ENCODE measurements at regions not wholly inside any gene's neighbourhood (a gene's known extent, or its start where the extent isn't known, plus 50 kb on each side); places are given as distances from the start of the nearest gene placed in this dataset.

DNA sequence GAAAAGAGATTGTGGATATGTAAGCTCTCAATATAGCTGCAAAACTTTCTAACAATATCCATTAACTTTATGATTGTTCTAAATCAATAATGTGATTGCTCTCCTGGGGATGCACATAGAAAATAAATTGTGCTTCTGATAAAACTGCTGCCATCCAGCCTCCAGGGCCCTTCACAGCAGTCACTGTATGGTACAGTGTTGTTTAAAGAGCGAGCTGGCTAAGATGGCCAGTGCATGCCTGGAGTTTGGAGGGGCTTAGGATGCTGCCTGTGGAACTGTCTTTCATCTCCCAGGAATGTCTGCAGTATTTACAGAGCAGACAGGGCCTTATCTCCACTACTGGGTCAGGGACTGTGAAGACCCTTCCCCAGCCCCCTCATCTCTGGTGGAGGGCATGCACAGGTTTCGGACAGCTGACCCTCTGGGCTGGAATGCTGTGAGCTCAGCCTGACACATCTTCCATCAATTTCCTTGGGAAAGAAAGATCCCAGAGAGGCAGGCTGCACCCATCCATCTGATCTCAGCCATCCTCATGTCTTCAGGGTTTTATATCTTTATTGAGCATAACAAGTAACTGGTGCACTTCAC is 137.0 kb downstream of the PLPP3 start:
- DNase-seq = no peak

DNA sequence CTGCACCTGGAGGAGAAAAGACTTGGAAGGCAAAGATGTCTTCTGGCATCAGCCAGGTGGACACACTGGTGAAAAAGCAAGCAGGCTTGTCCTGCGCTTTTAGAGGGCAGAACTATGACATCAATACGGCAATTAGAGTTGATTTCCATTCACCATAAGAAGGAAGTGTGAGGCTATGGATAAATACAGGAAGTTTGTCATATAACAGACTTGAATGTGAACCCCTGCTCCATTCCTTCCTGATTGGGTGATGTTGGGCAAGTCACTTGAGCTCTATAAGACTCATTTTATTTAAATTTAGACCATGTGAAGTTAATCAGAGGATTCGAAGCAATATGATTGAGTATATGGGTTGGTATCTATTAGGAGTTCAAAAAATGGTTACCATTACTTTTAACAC is 137.8 kb downstream of the PLPP3 start:
- no peak for DNase-seq

DNA sequence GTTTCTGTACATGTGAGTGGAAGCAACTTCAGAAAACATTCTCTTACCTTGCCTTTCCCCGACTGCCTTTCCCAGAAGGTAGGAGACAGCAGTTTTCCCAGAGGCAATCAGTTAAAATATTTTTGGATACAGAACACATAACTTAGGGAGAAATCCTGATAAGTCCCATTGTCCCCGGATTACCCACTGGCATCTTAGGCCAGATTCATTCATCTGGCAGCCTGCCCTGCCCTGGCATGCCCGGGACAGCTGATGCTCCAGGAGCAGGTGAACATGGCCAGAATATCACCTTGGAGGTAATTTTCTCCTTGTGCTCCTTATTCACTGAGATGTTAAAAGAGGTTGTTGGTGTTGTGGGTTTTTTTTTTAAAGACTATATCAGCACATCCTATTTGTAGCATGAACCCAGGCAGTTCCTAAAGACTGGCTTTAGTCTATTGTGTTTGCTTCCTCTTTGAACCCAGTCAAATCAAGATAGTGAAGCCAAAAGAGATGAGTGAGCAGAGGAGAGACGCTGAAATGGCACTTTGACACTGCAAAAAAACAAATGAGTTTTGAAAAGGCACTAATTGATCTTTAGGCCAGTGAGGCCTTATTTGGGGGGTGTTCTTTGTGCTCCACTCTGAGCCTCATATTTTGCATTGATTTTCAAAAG is 139.6 kb downstream of the PLPP3 start:
- no peak for DNase-seq

DNA sequence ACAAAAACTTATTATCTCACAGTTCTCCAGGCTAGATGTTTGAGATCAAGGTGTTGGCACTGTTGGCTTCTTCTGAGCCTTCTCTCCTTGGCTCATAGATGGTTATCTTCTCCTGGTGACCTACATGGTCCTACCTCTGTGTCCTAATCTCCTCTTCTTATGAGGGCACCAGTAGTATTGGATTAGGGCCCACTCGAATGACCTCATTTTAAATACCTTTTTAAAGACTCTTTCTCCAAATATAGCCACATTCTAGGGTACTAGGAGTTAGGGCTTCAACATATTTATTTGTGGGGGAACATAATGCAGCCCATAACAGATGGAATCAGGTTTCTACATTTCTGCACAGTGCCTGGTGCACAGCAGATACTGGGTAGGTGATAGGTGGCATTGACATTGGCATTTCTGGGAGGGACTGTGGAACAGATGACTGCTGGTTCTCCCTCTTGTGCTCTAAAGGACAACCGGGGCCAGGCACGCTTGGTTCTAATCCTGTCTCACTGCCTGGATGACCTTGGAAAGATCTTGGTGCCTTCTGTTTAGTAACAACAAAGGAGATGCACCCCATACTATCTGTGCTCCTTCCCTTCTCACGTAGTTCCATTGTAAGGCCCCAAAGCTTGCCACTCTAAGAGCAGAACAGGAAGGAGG is 140.3 kb downstream of the PLPP3 start:
- DNase-seq = no peak

DNA sequence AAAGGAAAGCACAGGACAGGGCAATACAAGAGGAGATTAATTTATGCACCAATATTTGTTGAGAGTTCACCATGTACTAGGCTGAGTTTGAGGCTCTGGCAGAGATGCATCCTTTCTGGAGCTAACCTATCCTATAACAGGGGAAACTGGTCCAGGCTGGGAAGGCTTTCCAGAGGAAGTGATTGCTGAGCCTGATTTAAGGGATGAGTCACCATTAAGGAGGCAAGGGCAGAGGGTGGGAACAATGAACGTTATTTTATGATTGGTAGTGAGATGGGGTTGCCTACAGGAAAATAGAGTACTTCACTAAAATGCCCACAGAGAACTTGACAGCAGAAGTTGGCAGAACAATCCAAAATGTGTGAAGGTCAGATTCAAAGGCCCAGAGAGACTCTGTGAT is 141.4 kb downstream of the PLPP3 start:
- no peak for DNase-seq

DNA sequence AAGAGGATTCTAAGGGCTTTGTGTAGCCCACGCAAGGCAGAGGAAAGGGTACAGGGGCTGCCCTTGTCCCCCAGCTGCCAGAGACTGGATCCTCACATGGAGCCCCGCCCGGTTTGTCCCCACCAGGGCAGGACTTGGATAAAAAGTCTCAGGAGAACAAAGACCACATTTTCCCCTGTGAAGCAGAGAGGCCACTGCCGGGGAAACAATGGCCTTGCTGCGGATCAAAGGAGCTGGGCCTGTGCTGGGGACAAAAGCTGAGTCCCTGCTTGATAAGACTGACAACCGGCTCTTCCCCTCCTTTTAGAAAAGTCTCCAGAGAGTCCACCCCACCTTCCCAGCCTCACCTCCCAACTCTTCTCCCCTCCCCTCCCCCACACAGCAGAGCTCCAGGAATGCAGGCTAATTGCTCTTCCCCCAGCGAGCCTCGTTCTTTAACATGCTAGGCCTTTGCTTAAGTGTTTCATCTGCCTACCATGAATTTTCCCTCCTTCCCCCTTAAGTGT is 142.4 kb downstream of the PLPP3 start:
- DNase-seq = no peak

DNA sequence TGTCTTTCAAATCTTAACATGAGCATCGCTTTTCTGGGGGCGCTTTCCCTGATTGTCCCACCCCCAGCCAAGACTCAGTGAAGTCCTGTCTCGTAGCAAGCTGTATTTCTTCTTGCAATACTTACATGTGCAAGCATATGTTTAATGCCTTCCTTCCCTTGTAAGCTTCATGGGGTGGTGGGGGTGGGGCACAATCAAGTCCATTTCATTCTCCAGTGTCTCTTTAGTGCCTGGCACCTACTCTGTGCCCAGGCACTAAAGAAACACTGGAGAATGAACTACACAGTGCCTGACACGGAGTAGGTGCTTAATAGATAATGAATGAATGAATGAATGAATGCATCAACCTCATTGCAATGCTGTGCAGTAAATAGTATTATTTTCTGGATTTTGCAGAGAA is 143.1 kb downstream of the PLPP3 start:
- no peak for DNase-seq

DNA sequence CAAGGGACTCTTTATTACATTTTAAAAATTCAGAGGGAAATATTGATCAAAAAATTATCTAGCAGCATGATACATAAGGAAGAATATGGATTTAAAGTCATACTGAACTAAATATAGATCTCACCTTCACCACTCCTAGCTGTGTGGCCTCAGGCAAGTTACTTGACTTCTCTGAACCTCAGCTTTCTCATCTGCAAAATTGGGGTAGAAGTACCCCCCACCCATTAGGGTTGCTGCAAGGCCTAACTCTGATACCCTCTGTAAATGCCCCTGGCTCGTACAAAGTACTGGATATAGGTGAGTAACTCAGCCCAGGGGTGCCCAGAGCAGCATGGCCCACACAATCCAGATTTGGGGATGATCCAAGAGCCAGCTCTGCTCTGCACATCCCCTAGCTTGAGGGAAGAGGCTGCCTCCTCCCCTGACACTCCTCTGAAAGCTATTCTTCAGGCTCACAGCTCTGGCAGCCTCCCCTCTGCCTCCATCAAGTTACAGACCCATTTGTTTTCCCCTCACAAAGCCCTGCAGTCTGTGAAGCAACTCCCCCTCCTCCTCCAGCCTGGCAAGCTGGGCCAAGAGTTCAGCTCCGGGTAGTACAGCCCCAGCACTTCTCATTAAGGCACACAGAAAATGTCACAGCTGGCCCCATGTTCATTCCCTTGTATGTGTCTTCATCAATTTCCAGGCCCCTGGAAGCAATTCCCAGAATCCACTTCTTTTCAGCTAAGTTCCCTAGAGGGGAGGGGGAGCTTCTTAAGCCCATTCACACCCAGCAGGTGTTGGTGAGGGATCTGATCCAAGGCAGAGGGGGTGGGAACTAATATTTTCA is 143.7 kb downstream of the PLPP3 start:
- DNase-seq = no peak

DNA sequence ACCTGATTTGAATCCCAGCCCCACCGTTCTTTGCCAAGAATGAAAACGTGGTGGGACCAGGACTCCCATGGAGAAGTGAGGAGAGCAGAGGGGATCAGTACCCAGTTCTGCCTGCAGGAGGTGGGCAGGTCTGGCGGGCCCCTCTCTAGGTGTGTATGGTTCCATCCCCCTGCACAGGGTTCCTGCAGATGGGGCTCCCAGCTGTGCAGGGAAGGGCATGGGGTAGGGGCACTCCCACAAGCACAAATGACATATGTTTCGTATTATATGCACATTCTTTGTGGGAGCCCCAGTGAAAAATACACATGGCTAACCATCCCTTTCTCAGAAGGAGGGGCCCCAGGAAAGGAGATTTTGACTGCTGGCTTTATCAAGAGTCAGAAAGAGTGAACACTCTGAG is 144.6 kb downstream of the PLPP3 start:
- DNase-seq = no peak

DNA sequence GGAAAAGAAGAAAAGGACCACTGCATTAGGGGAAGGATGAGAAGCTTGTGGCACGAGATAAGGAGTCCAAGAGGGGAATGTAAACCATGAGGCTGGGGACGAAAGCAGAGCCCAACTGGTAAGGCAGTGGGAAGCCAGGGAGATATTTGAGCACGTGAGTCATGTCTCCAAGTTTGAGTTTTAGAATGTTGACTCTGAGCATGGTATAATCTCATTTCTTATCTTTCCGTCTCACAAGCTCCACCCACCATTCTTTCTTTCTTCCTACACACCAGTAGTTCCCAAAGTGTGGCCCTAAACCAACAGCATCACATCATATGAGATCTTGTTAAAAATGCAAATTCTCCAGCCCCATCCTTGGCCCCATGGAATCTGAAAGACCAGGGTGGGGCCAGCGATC is 145.3 kb downstream of the PLPP3 start:
- no peak for DNase-seq

DNA sequence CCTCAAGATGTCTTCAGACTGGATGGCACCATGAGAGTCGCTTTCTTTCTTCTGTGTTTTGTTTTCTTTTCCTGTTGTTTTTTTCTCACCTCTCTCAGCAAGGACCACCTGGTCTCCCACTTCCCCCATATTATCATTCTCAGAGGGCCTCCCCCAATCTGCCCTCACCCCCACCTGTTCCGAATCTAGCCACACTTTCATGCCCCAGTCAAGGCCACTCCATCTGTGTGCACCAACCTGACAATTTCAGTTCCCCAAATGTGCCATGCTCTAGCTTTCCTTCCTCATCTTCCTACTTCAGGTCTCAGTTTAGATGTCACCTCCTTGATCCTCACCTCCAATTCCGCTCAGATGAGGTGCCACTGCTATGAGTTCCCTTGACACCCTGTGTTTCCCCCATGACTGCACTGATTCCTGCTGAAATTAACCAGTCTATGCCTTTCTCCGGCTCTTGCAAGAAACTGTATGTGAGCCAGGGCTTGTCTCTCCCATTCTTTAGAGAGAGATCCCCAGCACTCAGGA is 146.2 kb downstream of the PLPP3 start:
- DNase-seq = no peak

DNA sequence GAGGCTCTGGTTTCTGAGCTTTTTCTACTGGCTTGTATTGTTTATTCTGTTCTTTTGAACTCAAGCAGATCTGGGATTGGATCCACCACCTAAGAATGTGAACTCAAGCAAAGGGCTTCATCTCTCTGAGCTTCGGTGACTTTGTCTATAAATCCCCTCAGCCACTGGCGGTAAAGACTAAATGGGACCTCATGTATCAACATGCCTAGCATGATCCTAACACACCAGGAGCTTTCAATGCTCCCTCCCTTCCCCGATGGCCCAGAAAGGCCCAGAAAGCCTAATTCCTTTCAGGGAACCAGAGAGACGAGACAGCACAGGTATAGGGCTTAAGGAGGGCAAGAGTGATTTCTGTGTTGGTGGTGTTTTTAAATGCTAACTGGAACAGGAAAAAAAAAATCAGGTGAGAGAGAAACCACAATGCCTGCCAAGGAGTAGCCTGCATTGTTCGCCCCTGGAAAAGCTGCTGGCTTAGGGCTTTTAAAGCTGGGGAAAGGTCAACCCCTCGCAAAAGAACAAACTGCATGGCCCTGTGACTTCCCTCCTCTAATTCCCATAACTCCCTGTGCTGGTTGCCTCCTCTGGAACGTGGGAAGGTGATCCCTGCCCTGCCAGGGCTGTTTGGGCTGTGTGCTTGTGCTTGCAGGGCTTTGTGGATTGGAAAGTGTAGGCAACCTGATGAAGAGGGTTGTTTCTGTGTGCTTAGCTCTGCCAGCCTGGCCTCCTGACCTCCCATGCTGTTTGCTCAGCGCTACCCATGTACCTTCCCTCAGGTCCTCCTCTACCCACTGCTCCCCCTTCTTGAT is 147.0 kb downstream of the PLPP3 start:
- DNase-seq = no peak

DNA sequence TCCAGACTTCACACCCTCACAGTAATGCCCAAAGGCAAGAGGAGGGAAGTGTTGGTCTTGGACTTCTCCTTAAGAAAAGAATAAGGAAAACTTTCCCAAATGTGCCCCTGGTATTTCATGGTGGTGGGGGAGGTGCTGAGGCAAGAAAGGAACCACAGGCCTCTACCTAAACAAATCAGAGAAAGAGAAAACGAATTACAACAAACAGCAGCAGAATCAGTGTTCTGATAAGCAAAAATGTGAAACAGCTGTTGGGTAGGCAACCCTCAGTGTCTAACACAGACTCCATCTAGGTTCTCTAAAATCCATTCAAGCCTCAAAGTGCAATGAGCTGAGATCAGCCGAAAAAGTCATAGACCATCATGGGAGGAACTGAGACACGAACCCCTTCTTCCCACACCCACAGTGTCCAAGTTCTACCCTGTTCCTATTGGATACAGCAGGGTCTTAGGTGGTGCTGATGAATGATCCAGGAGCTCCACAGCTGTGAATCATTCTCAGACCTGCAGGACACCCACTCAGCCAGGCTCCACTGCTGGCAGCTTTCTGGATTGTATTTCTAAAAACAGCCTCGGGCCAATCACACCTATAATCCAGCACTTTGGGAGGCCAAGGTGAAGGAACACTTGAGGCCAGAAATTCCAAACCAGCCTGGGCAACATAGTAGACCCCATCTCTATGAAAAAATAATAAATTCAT is 149.1 kb downstream of the PLPP3 start:
- DNase-seq = no peak

DNA sequence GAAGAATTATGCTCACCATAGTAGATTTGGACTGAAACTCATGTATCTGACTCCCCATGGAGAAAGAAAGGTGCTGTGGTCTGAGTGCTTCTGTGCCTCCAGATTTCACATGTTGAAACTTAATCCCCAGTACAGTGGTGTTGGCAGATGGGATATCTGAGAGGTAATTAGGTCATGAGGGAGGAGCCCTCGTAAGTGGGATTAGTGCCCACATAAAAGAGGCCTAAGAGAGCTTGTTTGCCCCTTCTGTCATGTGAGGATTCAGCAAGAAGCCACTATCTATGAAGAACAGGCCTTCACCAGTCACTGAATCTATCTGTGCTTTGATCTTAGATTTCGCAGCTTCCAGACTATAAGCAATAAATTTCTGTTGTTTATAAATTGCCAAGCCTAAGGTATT is 150.1 kb downstream of the PLPP3 start:
- no peak for DNase-seq

DNA sequence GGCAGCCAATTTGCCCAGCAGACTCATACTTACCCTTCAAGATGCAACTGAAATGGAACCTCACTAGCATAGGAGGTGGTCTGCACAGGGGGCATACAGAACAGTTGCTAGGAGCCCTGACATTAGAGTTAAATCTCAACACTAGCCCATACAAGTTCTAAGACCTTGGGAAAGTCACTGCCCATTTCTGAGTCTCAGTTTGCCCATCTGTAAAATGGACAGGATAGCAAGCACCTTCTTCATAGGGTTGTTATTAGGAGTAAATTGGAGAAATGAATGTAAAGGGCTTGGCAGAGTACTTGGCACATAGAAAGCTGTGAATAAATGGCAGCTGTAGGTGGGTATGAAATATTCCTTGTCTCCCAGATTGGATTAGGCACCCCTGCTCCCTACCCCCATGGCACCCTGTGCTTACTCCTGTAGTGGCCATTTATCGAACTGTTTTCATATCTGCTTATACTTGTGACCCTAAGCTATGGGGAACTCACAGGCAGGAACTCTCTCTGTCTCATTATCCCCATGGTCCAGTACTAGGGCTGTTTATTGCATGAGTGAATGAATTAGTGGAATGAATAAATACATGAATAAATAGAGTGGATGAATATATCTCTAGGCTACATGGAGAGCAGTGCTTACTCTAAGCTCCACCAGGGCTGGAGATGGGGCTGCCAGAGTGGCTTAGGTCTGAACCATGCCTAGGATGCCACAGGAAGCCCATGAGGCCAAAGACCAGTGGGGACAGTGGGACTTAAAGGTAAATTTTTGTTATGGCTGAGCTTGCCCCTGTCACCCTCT is 152.6 kb downstream of the PLPP3 start:
- DNase-seq = no peak

DNA sequence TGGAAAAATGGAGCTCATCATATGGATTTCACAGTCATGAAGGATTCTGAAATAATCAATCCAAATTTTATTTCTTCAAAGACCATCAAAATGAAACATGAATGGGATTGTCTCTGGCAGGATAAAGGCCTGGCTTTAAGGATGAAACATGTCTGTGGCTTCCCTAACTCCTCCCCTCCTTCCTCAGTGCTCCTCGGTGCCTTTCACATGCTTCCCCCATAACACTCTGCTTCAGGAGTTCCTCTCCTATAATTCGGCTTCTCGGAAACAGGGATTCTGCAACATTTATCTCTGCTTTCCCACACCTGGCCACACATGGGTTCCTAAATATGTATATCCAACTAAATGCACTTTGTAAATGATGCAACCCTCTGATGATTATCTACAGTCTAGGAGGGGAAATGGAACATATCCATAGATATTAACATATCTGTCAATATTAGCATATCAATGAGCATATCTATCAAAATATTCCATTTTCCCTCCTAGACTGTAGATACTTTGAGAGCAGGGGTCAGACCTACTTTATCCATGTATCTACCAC is 153.8 kb downstream of the PLPP3 start:
- no peak for DNase-seq

DNA sequence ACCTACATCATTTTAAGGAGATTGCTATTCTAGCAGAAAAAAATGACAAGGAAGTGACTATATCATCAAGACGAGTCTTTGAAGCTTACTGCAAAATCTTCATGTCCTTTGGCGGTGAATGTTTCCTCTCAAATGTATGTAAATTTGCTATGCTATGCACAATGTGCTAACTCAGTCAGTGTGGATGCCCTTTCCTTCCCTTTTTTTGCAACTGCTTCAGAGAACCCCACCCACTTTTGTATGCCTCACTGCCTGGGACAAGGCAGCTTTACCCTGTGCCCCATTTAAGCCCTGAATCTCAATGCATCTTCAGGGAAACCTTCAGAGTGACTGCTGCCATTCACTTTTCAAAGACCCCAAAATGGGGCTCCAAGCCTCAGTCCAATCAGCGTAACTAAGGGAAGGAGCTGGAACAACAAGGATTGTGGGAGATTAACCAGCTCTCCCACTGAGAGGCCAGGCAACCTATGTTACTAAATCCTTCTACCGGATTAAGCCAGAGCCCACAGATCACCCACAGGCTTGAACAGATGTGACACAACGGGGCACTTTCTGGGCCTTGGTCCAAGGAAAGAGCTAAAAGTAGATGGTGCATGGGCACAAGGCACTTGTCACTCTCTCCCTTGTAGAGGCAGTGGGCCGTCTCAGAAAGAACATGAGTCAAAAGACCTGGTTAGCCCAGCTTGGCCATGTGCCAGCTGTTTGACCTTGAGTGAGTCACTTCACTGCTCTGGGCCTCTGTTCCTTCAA is 154.4 kb downstream of the PLPP3 start:
- DNase-seq = no peak

DNA sequence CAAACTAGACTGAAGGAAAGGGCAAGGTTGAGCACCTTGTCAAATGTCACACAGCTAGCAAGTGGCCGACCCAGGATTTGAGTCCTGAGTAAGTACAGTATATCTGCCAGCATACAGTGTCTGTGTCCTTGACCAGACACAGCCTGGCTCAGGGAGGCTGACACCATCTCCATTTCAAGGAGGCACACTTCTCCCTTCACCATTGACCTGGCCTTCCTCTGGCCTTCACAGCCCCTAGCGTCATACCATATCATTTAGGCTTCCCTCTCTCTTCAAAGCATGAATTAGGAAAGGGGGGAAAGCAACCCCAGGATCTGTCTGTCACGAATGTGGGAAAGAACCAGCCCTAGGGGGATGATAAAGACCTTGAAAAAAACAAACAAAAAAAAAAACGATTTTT is 155.6 kb downstream of the PLPP3 start:
- no peak for DNase-seq

DNA sequence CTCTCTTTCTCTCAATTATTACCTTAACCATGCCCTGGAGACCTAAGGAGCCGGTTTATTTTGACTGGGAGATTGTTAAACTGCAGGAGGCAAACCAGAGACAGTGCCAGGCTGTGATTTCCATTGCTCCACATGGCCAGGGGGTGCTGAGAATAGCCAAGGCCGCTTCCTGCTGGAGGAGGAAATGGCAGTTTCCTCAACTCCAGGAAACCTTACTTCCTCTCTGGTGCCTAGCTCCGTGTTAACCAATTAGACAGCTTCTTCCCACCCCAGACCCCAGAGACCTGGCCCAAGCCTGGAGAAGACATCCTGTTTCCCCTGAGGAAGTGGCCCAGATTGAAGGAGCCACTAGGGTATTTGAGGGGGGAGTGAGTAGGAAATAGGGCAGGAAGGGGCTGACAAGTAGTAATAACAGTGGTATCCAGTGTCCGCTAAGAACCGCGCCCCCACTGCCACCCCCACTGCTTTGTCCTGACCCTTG is 161.2 kb downstream of the PLPP3 start:
- no peak for DNase-seq

DNA sequence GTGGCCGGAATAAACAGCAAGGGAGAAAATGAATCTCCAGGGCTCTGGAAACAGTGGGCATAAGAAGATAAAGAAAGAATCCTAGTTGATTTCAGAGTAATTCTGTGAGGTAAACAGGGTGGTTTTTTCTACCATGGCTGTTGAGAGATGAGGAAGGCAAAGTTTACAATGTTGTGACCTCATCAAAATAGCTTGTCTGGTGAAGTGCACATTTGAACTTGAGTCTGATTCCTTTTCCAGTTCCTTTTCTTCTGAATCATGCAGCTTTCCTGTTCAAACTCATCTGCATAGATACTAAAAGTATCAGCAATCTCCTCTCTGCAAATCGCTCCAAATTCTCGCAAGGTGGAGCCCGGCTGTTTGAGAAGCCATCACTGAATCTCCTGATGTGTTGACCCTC is 161.7 kb downstream of the PLPP3 start:
- no peak for DNase-seq
